Activated naive CD4-positive, alpha-beta T cell treated with anti-CD3 and anti-CD28 coated beads, Interleukin-2, amount 50 U/mL, for 24 hours (primary cell): ENCODE measurements at regions not wholly inside any gene's neighbourhood (a gene's known extent, or its start where the extent isn't known, plus 50 kb on each side); places are given as distances from the start of the nearest gene placed in this dataset.
"Not testable (repeated sequence)": the region's sequence is repeated elsewhere in the genome, so short reads cannot be mapped to it uniquely, and the experiment has no call there.

Experiments used
- H3K27ac Mint-ChIP-seq: one replicate; pipeline ENCODE4 v1.8.0; 2021; ENCODE audit warnings: mild to moderate bottlenecking, mixed read lengths
- H3K27me3 Mint-ChIP-seq: one replicate; pipeline ENCODE4 v1.8.0; 2021; ENCODE audit warnings: mixed read lengths
- H3K36me3 Mint-ChIP-seq: one replicate; pipeline ENCODE4 v1.8.0; 2021; ENCODE audit warnings: mixed read lengths
- H3K4me1 Mint-ChIP-seq: one replicate; pipeline ENCODE4 v1.8.0; 2021; ENCODE audit warnings: mixed read lengths
- H3K4me3 Mint-ChIP-seq: one replicate; pipeline ENCODE4 v1.8.0; 2021; ENCODE audit warnings: mild to moderate bottlenecking, mixed read lengths
- H3K9me3 Mint-ChIP-seq: one replicate; pipeline ENCODE4 v1.8.0; 2021; ENCODE audit warnings: mixed read lengths

DNA sequence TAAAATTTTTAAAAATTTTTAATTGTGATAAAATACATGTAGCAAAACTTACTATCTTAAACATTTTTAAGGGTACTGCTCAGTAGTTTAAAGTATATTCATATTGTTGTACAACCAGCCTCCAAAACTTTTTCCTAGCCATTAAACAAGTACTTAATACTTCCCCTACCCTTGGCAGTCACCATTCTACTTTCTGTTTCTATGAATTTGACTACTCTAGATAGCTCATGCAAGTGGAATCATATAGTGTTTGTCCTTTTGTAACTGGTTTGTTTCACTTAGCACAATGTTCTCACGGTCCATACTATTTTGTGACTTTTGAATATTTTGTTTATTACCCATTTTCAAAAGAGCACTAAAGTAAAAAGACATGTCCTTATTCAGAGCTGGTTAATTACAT is 52.8 kb upstream of the ERV3-1 start:
- H3K36me3 Mint-ChIP-seq = peaks cover 24% of the 10 kb centered on the region
- not testable (repeated sequence) for H3K4me3 Mint-ChIP-seq, H3K9me3 Mint-ChIP-seq, H3K27ac Mint-ChIP-seq, H3K27me3 Mint-ChIP-seq
- H3K4me1 Mint-ChIP-seq = peaks cover 11% of the 10 kb centered on the region
